Ishikawa (cell line): ENCODE measurements at regions not wholly inside any gene's neighbourhood (a gene's known extent, or its start where the extent isn't known, plus 50 kb on each side); places are given as distances from the start of the nearest gene placed in this dataset.

Experiments used
- CEBPB ChIP-seq: IDR thresholded peaks from 2 replicates; pipeline ENCODE4 v1.6.1; 2012
- CREB1 ChIP-seq: IDR thresholded peaks from 2 replicates; pipeline ENCODE4 v1.6.1; 2012; ENCODE audit warnings: low read depth
- EGR1 ChIP-seq: IDR thresholded peaks from 2 replicates; pipeline ENCODE4 v1.6.1; 2012
- EP300 ChIP-seq: IDR thresholded peaks from 2 replicates; pipeline ENCODE4 v1.6.1; 2012; ENCODE audit warnings: borderline replicate concordance
- FOXM1 ChIP-seq: IDR thresholded peaks from 2 replicates; pipeline ENCODE4 v1.6.1; 2012; ENCODE audit warnings: low read depth, borderline replicate concordance
- NFIC ChIP-seq: IDR thresholded peaks from 2 replicates; pipeline ENCODE4 v1.6.1; 2012
- RAD21 ChIP-seq: IDR thresholded peaks from 2 replicates; pipeline ENCODE4 v1.6.1; 2012; ENCODE audit warnings: low read depth
- TAF1 ChIP-seq: IDR thresholded peaks from 2 replicates; pipeline ENCODE4 v1.6.1; 2012; ENCODE audit warnings: low read depth, mild to moderate bottlenecking
- TCF12 ChIP-seq: IDR thresholded peaks from 2 replicates; pipeline ENCODE4 v1.6.1; 2012; ENCODE audit warnings: low read depth
- TEAD4 ChIP-seq: IDR thresholded peaks from 2 replicates; pipeline ENCODE4 v1.6.1; 2012
- YY1 ChIP-seq: IDR thresholded peaks from 2 replicates; pipeline ENCODE4 v1.6.1; 2012; ENCODE audit warnings: low read depth
- ZBTB7A ChIP-seq: IDR thresholded peaks from 2 replicates; pipeline ENCODE4 v1.6.1; 2012; ENCODE audit warnings: low read depth
- TF ChIP-seq, protein P1 (sequence below): IDR thresholded peaks from 2 replicates; pipeline ENCODE4 v1.6.1; 2012
- TF ChIP-seq, protein P2 (sequence below): IDR thresholded peaks from 2 replicates; pipeline ENCODE4 v1.6.1; 2012; ENCODE audit warnings: low read depth, mild to moderate bottlenecking
- TF ChIP-seq, protein P3 (sequence below): IDR thresholded peaks from 2 replicates; pipeline ENCODE4 v1.6.1; 2012

DNA sequence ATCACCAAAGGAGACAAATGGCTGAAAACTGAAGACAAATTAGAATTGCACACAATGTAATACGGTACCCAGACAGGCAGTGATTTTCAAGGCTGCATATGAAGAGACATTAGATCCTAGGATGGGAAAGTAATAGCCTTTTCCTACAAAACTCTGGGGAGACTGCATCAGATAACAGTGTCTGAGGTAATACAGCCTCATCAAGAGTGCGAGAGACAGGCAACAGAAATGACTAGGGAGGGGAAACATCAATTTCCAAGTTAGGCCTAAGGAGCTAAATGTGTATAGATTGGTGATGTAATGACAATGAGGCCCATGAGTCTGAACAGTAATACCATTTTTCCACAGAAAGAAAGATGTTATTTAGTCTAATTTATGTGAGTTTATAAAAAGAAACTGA, 200.3 kb downstream of the HTR1B start:
- TF ChIP-seq CREB1: no peak
- TF ChIP-seq CEBPB: no peak
- no peak for TF ChIP-seq FOXM1
- TF ChIP-seq TCF12: no peak

DNA sequence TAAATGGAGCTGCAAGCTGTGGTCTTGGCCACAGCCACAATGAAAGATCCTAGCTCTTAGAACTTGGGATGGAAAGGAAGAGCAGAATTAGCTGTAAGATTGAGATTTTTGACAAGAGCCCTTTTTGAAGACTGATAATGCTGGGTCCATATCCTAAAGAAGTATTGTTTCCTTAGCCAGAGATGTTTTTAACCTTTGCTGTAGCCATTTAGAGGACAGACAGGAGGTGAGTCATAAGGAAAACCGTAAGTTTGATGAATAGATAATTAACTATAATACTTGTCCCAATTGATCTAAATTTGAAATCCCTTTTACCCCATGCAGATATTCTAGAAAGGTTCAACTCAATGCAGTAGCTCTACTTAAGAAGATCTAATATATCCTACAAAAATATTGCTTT, 213.7 kb downstream of the HTR1B start:
- TF ChIP-seq, protein P1, sequence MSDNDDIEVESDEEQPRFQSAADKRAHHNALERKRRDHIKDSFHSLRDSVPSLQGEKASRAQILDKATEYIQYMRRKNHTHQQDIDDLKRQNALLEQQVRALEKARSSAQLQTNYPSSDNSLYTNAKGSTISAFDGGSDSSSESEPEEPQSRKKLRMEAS: no peak
- TF ChIP-seq EGR1 (no peak), NFIC (no peak), EP300 (no peak), CREB1 (no peak), TAF1 (no peak), RAD21 (no peak), CEBPB (no peak), FOXM1 (no peak), TCF12 (no peak), YY1 (no peak), ZBTB7A (no peak), TEAD4 (no peak)
- TF ChIP-seq, protein P2, sequence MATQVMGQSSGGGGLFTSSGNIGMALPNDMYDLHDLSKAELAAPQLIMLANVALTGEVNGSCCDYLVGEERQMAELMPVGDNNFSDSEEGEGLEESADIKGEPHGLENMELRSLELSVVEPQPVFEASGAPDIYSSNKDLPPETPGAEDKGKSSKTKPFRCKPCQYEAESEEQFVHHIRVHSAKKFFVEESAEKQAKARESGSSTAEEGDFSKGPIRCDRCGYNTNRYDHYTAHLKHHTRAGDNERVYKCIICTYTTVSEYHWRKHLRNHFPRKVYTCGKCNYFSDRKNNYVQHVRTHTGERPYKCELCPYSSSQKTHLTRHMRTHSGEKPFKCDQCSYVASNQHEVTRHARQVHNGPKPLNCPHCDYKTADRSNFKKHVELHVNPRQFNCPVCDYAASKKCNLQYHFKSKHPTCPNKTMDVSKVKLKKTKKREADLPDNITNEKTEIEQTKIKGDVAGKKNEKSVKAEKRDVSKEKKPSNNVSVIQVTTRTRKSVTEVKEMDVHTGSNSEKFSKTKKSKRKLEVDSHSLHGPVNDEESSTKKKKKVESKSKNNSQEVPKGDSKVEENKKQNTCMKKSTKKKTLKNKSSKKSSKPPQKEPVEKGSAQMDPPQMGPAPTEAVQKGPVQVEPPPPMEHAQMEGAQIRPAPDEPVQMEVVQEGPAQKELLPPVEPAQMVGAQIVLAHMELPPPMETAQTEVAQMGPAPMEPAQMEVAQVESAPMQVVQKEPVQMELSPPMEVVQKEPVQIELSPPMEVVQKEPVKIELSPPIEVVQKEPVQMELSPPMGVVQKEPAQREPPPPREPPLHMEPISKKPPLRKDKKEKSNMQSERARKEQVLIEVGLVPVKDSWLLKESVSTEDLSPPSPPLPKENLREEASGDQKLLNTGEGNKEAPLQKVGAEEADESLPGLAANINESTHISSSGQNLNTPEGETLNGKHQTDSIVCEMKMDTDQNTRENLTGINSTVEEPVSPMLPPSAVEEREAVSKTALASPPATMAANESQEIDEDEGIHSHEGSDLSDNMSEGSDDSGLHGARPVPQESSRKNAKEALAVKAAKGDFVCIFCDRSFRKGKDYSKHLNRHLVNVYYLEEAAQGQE: no peak

DNA sequence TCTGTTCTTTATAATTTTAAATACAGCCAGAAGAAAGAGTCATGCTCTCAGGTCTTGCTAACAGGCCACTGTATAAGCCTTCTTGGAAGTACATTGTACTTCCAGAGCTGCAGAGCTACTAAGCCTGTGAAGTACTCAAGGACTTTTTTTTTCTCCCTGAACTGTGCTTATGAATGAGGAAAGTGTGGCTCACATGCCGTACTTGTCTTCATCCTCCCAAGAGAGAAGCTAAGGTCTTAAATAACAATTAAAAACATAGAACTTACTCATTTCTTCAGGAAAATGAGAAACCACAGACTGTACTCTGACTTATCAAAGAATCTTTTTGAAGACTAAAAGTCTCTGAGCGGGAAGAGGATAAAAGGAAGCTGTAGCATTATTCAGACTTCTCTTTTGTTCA, 218.3 kb downstream of the HTR1B start:
- TF ChIP-seq CEBPB (no peak), FOXM1 (no peak), TEAD4 (no peak), CREB1 (no peak), TAF1 (no peak), NFIC (no peak), YY1 (no peak), RAD21 (no peak), EP300 (no peak), ZBTB7A (no peak), EGR1 (no peak), TCF12 (no peak)
- TF ChIP-seq, protein P2: no peak
- TF ChIP-seq, protein P1: no peak
- TF ChIP-seq, protein P3, sequence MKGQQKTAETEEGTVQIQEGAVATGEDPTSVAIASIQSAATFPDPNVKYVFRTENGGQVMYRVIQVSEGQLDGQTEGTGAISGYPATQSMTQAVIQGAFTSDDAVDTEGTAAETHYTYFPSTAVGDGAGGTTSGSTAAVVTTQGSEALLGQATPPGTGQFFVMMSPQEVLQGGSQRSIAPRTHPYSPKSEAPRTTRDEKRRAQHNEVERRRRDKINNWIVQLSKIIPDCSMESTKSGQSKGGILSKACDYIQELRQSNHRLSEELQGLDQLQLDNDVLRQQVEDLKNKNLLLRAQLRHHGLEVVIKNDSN: no peak

DNA sequence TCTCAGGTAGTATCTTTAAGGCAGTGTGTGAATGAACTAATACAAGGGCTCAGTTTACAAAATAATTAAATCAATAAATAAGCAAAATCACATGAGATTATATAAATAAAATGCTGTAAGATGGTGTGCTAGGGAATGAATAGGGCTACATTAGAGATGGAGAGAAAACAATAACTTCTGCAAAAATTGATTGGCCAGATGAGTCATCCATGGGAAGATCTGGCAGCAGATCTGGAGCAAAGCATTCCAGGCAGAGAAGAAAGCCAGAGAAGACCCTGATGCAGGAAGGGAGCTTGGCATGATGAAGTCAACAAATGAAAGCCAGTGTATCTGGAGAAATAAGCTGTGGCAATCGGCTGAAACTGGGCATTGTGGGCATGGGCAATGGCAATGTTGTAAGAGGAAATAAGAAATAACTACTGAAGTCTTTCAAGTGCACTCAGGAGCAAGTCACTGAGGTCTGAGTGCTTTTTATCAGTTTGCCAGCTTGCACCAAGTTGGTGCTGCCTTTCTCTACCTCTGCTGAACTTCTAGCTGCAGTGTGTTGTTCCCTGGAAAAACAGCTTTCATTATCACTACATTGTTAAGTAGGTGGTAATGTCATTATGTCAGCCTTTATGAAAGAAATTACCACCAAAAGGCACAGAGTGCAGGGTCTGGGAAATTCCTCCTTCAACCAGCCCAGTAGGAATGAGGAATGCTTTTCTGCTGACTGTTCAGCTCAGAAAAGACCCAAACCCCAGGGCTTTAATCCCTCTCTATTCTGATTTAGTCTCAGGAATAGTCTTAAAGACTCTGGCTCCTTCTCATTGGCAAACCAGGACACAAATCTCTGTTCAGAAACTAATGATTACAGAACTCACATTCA, 231.6 kb downstream of the HTR1B start:
- TF ChIP-seq, protein P1: no peak
- TF ChIP-seq EGR1 (no peak), TEAD4 (no peak), TCF12 (no peak), CEBPB (no peak), FOXM1 (no peak), NFIC (no peak), TAF1 (no peak)
- TF ChIP-seq, protein P3: no peak

DNA sequence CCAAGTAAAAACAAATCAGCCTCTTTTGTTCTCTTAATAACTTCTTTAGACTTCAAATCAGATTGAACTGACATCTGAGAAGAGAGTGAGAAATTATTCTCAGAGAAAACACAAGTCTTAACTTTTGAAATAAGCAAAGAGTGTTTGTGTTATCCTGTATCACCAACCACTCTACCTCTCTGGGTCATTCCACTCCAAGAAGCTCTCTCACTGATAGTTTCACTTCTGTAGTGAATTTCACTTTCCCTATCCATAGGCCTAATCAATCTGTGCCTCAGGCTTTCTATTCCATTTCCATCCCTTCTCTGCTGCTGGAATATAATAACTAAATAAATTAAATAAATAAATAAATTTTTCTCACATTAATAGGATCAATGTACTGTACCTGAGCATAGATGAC, 235.0 kb downstream of the HTR1B start:
- TF ChIP-seq FOXM1 (no peak), EP300 (no peak), YY1 (no peak)

DNA sequence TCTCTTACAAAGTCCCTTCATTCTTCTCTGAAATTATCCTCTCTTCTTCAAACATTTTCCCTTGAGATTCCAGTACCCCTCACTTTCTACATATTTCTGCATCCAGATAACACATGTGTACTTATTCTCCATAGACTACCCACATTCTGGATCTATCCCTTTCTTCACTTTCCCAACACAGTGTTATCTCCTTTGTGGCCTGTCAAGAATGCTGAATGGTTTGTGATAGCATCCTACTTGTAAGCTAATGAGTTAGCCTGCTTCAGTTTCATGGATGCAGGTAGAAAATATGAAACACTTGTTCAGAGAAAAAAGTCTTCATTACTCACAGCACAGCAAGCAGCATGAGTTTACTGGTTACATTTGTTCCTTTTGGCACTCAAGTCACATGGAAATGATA, 245.4 kb downstream of the HTR1B start:
- TF ChIP-seq NFIC: no peak
- no peak for TF ChIP-seq EP300
- no peak for TF ChIP-seq TEAD4
- no peak for TF ChIP-seq EGR1
- no peak for TF ChIP-seq FOXM1
- TF ChIP-seq, protein P2: no peak
- TF ChIP-seq ZBTB7A: no peak
- TF ChIP-seq CREB1: no peak
- TF ChIP-seq YY1: no peak
- TF ChIP-seq, protein P3: no peak
- TF ChIP-seq, protein P1: no peak
- TF ChIP-seq TCF12: no peak
- TF ChIP-seq TAF1: no peak
- TF ChIP-seq CEBPB: no peak
- TF ChIP-seq RAD21: no peak
